ENCODE measurements at regions not wholly inside any gene's neighbourhood (a gene's known extent, or its start where the extent isn't known, plus 50 kb on each side); places are given as distances from the start of the nearest gene placed in this dataset.

DNA sequence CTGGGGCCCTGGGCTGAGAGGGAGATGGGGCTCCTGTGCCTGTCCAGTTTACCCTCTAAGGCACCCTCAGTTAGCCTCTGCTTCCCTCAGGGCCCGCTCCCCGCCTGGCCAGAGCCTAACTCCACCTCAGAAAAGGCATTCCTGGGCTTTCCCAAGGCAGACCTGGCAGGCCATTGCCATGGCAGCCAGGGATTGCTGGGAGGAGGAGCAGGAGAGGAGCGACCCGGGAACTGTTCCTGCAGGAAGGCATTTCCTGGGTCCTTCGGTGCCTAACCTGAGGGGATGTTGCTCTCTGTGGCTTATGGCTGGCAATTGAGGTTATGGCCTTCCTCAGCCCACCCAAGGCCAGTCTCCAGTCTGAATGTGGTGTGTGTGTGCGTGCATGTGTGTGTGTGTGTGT lies 131.3 kb downstream of the PJA1 start:
- in situ Hi-C loops (cut with MboI) (no loop called here), intact Hi-C loops (cut with micrococcal nuclease; ENCODE audit: unreplicated experiment) (no loop called here)
- no peak overlapping the region for H3K27ac ChIP-seq (ENCODE audit: control insufficient read depth, insufficient read depth)
- no TSS peak for BruUV-seq (replicated peaks)
- H3K36me3 ChIP-seq (ENCODE audit: control insufficient read depth in 2 of 2, insufficient read depth in 2 of 2, low read length in 1 of 2): no peaks in the 10 kb centered on the region
- H2AFZ ChIP-seq (ENCODE audit: control insufficient read depth, low read depth, low read length): no peak overlapping the region
- POLR2A ChIA-PET: no interaction called here
- no peaks in the 10 kb centered on the region for H4K20me1 ChIP-seq (ENCODE audit: control insufficient read depth, insufficient read depth)
- no peak for DNase-seq (ENCODE audit: low read depth, low spot score)
- CTCF ChIA-PET: no interaction called here
- H3K9me3 ChIP-seq (replicated peaks; ENCODE audit: control insufficient read depth, insufficient read depth, low read length): no peaks in the 10 kb centered on the region
- no peak for TF ChIP-seq RCOR1 (conservative IDR thresholded peaks at IDR 0.05; ENCODE audit: low read depth, low read length)
- no peak for TF ChIP-seq RFX5 (IDR thresholded peaks at IDR 0.05; ENCODE audit: low read depth, low read length)
- TF ChIP-seq CHD4 (IDR thresholded peaks at IDR 0.05): no peak
- no peak for TF ChIP-seq SP1 (IDR thresholded peaks at IDR 0.05; ENCODE audit: low read depth, low read length)
- TF ChIP-seq CHD1 (IDR thresholded peaks at IDR 0.05; ENCODE audit: low read depth, low read length): no peak
- TF ChIP-seq STAT1 (conservative IDR thresholded peaks at IDR 0.05): no peak
- no peak for TF ChIP-seq SMAD5 (IDR thresholded peaks at IDR 0.05; ENCODE audit: low read depth)
- no peak for TF ChIP-seq CREM (IDR thresholded peaks at IDR 0.05; ENCODE audit: low read depth)
- TF ChIP-seq EGR1 (IDR thresholded peaks at IDR 0.05; ENCODE audit: borderline replicate concordance in 1 of 2, low read depth in 2 of 2, low read length in 2 of 2): no peak
- no peak for TF ChIP-seq NR2C1 (IDR thresholded peaks at IDR 0.05)
- TF ChIP-seq, protein P1, sequence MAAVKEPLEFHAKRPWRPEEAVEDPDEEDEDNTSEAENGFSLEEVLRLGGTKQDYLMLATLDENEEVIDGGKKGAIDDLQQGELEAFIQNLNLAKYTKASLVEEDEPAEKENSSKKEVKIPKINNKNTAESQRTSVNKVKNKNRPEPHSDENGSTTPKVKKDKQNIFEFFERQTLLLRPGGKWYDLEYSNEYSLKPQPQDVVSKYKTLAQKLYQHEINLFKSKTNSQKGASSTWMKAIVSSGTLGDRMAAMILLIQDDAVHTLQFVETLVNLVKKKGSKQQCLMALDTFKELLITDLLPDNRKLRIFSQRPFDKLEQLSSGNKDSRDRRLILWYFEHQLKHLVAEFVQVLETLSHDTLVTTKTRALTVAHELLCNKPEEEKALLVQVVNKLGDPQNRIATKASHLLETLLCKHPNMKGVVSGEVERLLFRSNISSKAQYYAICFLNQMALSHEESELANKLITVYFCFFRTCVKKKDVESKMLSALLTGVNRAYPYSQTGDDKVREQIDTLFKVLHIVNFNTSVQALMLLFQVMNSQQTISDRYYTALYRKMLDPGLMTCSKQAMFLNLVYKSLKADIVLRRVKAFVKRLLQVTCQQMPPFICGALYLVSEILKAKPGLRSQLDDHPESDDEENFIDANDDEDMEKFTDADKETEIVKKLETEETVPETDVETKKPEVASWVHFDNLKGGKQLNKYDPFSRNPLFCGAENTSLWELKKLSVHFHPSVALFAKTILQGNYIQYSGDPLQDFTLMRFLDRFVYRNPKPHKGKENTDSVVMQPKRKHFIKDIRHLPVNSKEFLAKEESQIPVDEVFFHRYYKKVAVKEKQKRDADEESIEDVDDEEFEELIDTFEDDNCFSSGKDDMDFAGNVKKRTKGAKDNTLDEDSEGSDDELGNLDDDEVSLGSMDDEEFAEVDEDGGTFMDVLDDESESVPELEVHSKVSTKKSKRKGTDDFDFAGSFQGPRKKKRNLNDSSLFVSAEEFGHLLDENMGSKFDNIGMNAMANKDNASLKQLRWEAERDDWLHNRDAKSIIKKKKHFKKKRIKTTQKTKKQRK (IDR thresholded peaks at IDR 0.05; ENCODE audit: low read depth, low read length): no peak
- no peak for TF ChIP-seq MEF2B (IDR thresholded peaks at IDR 0.05; ENCODE audit: partially characterized antibody, poor library complexity, severe bottlenecking)
- H3K27me3 ChIP-seq (replicated peaks in 1 of 2; ENCODE audit: control insufficient read depth in 2 of 2, insufficient read depth in 2 of 2, low read length in 1 of 2): no peaks in the 10 kb centered on the region; a peak in 1 of 4 replicates
- no peak overlapping the region for H3K4me3 ChIP-seq
- no peak for FAIRE-seq
- ATAC-seq: no peak
- RAD21 ChIA-PET (ENCODE audit: unreplicated experiment): no interaction called here
- H3K79me2 ChIP-seq (ENCODE audit: control insufficient read depth, insufficient read depth, low read length): no peaks in the 10 kb centered on the region
- 50% methylated on average over 6 of the region's 6 CpGs for WGBS (ENCODE audit: insufficient coverage, insufficient replicate concordance, low lambda C conversion rate, missing lambda C conversion rate)
- SMC1A ChIA-PET (ENCODE audit: uncharacterized antibody, unreplicated experiment): no interaction called here
- H3K4me1 ChIP-seq (ENCODE audit: control insufficient read depth, insufficient read depth, low read length): peaks cover 1% of the 10 kb centered on the region
- no peak overlapping the region for H3K9ac ChIP-seq (ENCODE audit: control insufficient read depth, insufficient read depth, low read length)
- no peak overlapping the region for H3K4me2 ChIP-seq (ENCODE audit: control insufficient read depth, insufficient read depth)

All from GM12878 (cell line).